ENCODE measurements at regions not wholly inside any gene's neighbourhood (a gene's known extent, or its start where the extent isn't known, plus 50 kb on each side); places are given as distances from the start of the nearest gene placed in this dataset.

GRCh38 chr5:35316611-35317274, 86.5 kb upstream of the PRLR start:
- no peak for TF ChIP-seq CTCF (IDR thresholded peaks at IDR 0.05; ENCODE audit: control insufficient read depth, insufficient read depth, low read depth, low read length, missing control alignments)
- H3K4me3 ChIP-seq (ENCODE audit: control insufficient read depth, low read depth, low read length) = no peak overlapping the region
- no peak for DNase-seq (ENCODE audit: low read depth)

GRCh38 chr5:35313291-35313690, 83.0 kb upstream of the PRLR start:
- DNase-seq (ENCODE audit: low read depth) = peak; percentile 71
- H3K4me3 ChIP-seq (ENCODE audit: control insufficient read depth, low read depth, low read length) = no peak overlapping the region
- no peak for TF ChIP-seq CTCF (IDR thresholded peaks at IDR 0.05; ENCODE audit: control insufficient read depth, insufficient read depth, low read depth, low read length, missing control alignments)

- TF ChIP-seq CTCF (IDR thresholded peaks at IDR 0.05; ENCODE audit: control insufficient read depth, insufficient read depth, low read depth, low read length, missing control alignments) = no peak
- H3K4me3 ChIP-seq (ENCODE audit: control insufficient read depth, low read depth, low read length) = no peak overlapping the region
- DNase-seq (ENCODE audit: low read depth) = no peak
Observed at GRCh38 chr5:35312267-35312666, 82.0 kb upstream of the PRLR start.

GRCh38 chr5:35309365-35310130, 79.3 kb upstream of the PRLR start:
- no peak for DNase-seq (ENCODE audit: low read depth)
- no peak for TF ChIP-seq CTCF (IDR thresholded peaks at IDR 0.05; ENCODE audit: control insufficient read depth, insufficient read depth, low read depth, low read length, missing control alignments)

GRCh38 chr5:35308421-35308820, 78.1 kb upstream of the PRLR start:
- DNase-seq (ENCODE audit: low read depth) = no peak
- no peak overlapping the region for H3K4me3 ChIP-seq (ENCODE audit: control insufficient read depth, low read depth, low read length)
- no peak for TF ChIP-seq CTCF (IDR thresholded peaks at IDR 0.05; ENCODE audit: control insufficient read depth, insufficient read depth, low read depth, low read length, missing control alignments)

More at GRCh38 chr5:35309365-35310130, 79.3 kb upstream of the PRLR start:
- H3K4me3 ChIP-seq (ENCODE audit: control insufficient read depth, low read depth, low read length) = no peak overlapping the region

- no peak for TF ChIP-seq CTCF (IDR thresholded peaks at IDR 0.05; ENCODE audit: control insufficient read depth, insufficient read depth, low read depth, low read length, missing control alignments)
- no peak for DNase-seq (ENCODE audit: low read depth)
Observed at GRCh38 chr5:35306716-35307365, 76.6 kb upstream of the PRLR start.

More at GRCh38 chr5:35306716-35307365, 76.6 kb upstream of the PRLR start:
- no peak overlapping the region for H3K4me3 ChIP-seq (ENCODE audit: control insufficient read depth, low read depth, low read length)
